Colonic mucosa (tissue), 4 donors: ENCODE measurements at regions not wholly inside any gene's neighbourhood (a gene's known extent, or its start where the extent isn't known, plus 50 kb on each side); places are given as distances from the start of the nearest gene placed in this dataset.

Experiments
- DNase-seq: peaks from one replicate; pipeline ENCODE4 v3.0.0-alpha.2; 2020
- H3K27ac ChIP-seq: fragments of 200-600 bp; one replicate; pipeline ENCODE4 v1.8.0; 2021
- H3K27me3 ChIP-seq: fragments of 200-600 bp; one replicate; pipeline ENCODE4 v1.8.0; 2021
- H3K36me3 ChIP-seq: fragments of 200-600 bp; one replicate; pipeline ENCODE4 v1.8.0; 2021
- H3K4me1 ChIP-seq: fragments of 200-600 bp; one replicate; pipeline ENCODE4 v1.8.0; 2021; ENCODE audit warnings: mild to moderate bottlenecking
- H3K4me3 ChIP-seq: fragments of 200-600 bp; one replicate; pipeline ENCODE4 v1.8.0; 2021
- H3K9ac ChIP-seq, 2 donors: one replicate each; pipeline ENCODE4 v1.7.0; 2013; ENCODE audit warnings: control low read depth in 2 of 2, low read depth in 2 of 2, low read length in 2 of 2
- H3K9me3 ChIP-seq: fragments of 200-600 bp; one replicate; pipeline ENCODE4 v1.8.0; 2021
- CTCF ChIP-seq: fragments of 200-600 bp; IDR thresholded peaks from one replicate; pipeline ENCODE4 v1.8.0; 2022; ENCODE audit warnings: antibody characterized with exemption, mild to moderate bottlenecking
- intact Hi-C: fragments of 100-400 bp; cut with DNase I; formaldehyde crosslinking; loops from one replicate; pipeline ENCODE4 v1.14.1; 2022
- donor health status: healthy.
- donor health status: DM: no; HTN: no; CAD: no.
- donor health status: DM: no; HTN: no; CAD: no.

- Histone ChIP-seq H3K27ac (no peak overlapping the region), H3K4me3 (no peak overlapping the region), H3K9me3 (no peaks in the 10 kb centered on the region), H3K27me3 (peaks cover 14% of the 10 kb centered on the region), H3K9ac (no peak overlapping the region), H3K36me3 (no peaks in the 10 kb centered on the region), H3K4me1 (no peaks in the 10 kb centered on the region)
- DNase-seq: no peak
- intact Hi-C loops: no loop called here
- no peak for TF ChIP-seq CTCF
Observed at GRCh38 chr10:22481687-22482539, 136.6 kb downstream of the SPAG6 start.

- Histone ChIP-seq H3K27ac (no peak overlapping the region), H3K4me3 (no peak overlapping the region), H3K9ac (no peak overlapping the region), H3K27me3 (peaks cover 2% of the 10 kb centered on the region), H3K9me3 (no peaks in the 10 kb centered on the region), H3K36me3 (no peaks in the 10 kb centered on the region), H3K4me1 (no peaks in the 10 kb centered on the region)
- no peak for DNase-seq
- intact Hi-C loops: no loop called here
- no peak for TF ChIP-seq CTCF
Observed at GRCh38 chr10:22483132-22483531, 137.8 kb downstream of the SPAG6 start.
